ENCODE measurements at regions not wholly inside any gene's neighbourhood (a gene's known extent, or its start where the extent isn't known, plus 50 kb on each side); places are given as distances from the start of the nearest gene placed in this dataset.
A peak's percentile ranks its signal among the peaks of the same experiment; 100 is the strongest.

- Mint-ChIP-seq H3K9me3 (ENCODE audit: low read depth) (peaks cover 8% of the 10 kb centered on the region), H3K4me1 (ENCODE audit: low read depth) (no peaks in the 10 kb centered on the region), H3K27ac (ENCODE audit: unreplicated experiment) (no peak overlapping the region), H3K36me3 (ENCODE audit: low read depth) (peaks cover 1% of the 10 kb centered on the region), H3K27me3 (ENCODE audit: low read depth) (peaks cover 44% of the 10 kb centered on the region), H3K4me3 (ENCODE audit: unreplicated experiment) (no peak overlapping the region)
- no peak for TF ChIP-seq CTCF (IDR thresholded peaks at IDR 0.05)
- no peak for DNase-seq (ENCODE audit: low spot score)
Observed at GRCh38 chr11:64492561-64492960, 63.2 kb upstream of the SLC22A11 start.

- Mint-ChIP-seq H3K27me3 (ENCODE audit: low read depth) (peaks cover 37% of the 10 kb centered on the region), H3K36me3 (ENCODE audit: low read depth) (peaks cover 1% of the 10 kb centered on the region), H3K9me3 (ENCODE audit: low read depth) (peaks cover 10% of the 10 kb centered on the region), H3K27ac (ENCODE audit: unreplicated experiment) (no peak overlapping the region), H3K4me1 (ENCODE audit: low read depth) (no peaks in the 10 kb centered on the region), H3K4me3 (ENCODE audit: unreplicated experiment) (no peak overlapping the region)
- TF ChIP-seq CTCF (IDR thresholded peaks at IDR 0.05) = no peak
- DNase-seq (ENCODE audit: low spot score) = no peak
Observed at GRCh38 chr11:64498136-64498535, 57.6 kb upstream of the SLC22A11 start.

GRCh38 chr11:64499261-64500004, 56.3 kb upstream of the SLC22A11 start:
- Mint-ChIP-seq H3K36me3 (ENCODE audit: low read depth) (peaks cover 5% of the 10 kb centered on the region), H3K4me3 (ENCODE audit: unreplicated experiment) (no peak overlapping the region), H3K4me1 (ENCODE audit: low read depth) (no peaks in the 10 kb centered on the region), H3K27me3 (ENCODE audit: low read depth) (peaks cover 29% of the 10 kb centered on the region), H3K27ac (ENCODE audit: unreplicated experiment) (no peak overlapping the region), H3K9me3 (ENCODE audit: low read depth) (peaks cover 9% of the 10 kb centered on the region)
- TF ChIP-seq CTCF (IDR thresholded peaks at IDR 0.05) = no peak
- no peak for DNase-seq (ENCODE audit: low spot score)

- peak; percentile 44 for DNase-seq (ENCODE audit: low spot score)
- H3K4me1 Mint-ChIP-seq (ENCODE audit: low read depth) = no peaks in the 10 kb centered on the region
- H3K27me3 Mint-ChIP-seq (ENCODE audit: low read depth) = peaks cover 26% of the 10 kb centered on the region
- peaks cover 17% of the 10 kb centered on the region for H3K9me3 Mint-ChIP-seq (ENCODE audit: low read depth)
- H3K4me3 Mint-ChIP-seq (ENCODE audit: unreplicated experiment) = no peak overlapping the region
- TF ChIP-seq CTCF (IDR thresholded peaks at IDR 0.05) = no peak
- H3K27ac Mint-ChIP-seq (ENCODE audit: unreplicated experiment) = no peak overlapping the region
- H3K36me3 Mint-ChIP-seq (ENCODE audit: low read depth) = peaks cover 6% of the 10 kb centered on the region
Observed at GRCh38 chr11:64500176-64501013, 55.3 kb upstream of the SLC22A11 start.

Data from chondrocyte (in vitro differentiated cells).